ENCODE measurements at regions not wholly inside any gene's neighbourhood (a gene's known extent, or its start where the extent isn't known, plus 50 kb on each side); places are given as distances from the start of the nearest gene placed in this dataset.

DNA sequence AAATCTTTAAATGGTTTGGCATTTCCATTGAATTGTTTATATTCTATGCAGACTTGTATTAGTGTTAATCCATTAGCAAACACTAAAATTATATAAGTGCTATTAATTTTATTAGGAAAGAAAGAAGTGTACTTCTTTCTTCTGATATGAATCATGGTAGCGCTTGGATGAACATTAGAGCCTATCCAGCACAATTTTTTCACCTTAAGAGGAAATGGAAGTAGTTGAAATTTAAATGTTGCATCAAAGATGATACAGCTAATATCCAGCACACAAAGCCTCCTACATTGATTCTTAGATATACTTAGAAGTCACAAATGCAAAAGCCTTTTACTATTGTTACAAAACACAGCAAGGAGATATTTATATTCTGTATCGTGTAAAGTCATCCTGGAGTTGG lies 174.5 kb downstream of the AHR start:
- no peaks in the 10 kb centered on the region for H3F3A ChIP-seq (ENCODE audit: control insufficient read depth, insufficient read depth)
- H3K4me2 ChIP-seq (ENCODE audit: low read length) = no peak overlapping the region
- no peaks in the 10 kb centered on the region for H4K20me1 ChIP-seq (ENCODE audit: control insufficient read depth, insufficient read depth, low read depth, low read length)
- H3K27me3 ChIP-seq (ENCODE audit: control insufficient read depth, low read length) = no peaks in the 10 kb centered on the region
- H3K4me3 ChIP-seq (ENCODE audit: low read length) = no peak overlapping the region
- peaks cover 9% of the 10 kb centered on the region for H3K4me1 ChIP-seq (ENCODE audit: control insufficient read depth, low read length)
- H3K36me3 ChIP-seq (ENCODE audit: control insufficient read depth, low read length) = no peaks in the 10 kb centered on the region
- no peak for TF ChIP-seq EZH2phosphoT487 (IDR thresholded peaks at IDR 0.05; ENCODE audit: borderline replicate concordance, low read length)
- TF ChIP-seq, protein P1, sequence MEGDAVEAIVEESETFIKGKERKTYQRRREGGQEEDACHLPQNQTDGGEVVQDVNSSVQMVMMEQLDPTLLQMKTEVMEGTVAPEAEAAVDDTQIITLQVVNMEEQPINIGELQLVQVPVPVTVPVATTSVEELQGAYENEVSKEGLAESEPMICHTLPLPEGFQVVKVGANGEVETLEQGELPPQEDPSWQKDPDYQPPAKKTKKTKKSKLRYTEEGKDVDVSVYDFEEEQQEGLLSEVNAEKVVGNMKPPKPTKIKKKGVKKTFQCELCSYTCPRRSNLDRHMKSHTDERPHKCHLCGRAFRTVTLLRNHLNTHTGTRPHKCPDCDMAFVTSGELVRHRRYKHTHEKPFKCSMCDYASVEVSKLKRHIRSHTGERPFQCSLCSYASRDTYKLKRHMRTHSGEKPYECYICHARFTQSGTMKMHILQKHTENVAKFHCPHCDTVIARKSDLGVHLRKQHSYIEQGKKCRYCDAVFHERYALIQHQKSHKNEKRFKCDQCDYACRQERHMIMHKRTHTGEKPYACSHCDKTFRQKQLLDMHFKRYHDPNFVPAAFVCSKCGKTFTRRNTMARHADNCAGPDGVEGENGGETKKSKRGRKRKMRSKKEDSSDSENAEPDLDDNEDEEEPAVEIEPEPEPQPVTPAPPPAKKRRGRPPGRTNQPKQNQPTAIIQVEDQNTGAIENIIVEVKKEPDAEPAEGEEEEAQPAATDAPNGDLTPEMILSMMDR (IDR thresholded peaks at IDR 0.05; ENCODE audit: low read depth, low read length, poor library complexity, severe bottlenecking) = no peak
- no peaks in the 10 kb centered on the region for H3K9me2 ChIP-seq (replicated peaks; ENCODE audit: control insufficient read depth, low read length)
- H3K27ac ChIP-seq (ENCODE audit: low read depth, low read length) = no peak overlapping the region
- no peaks in the 10 kb centered on the region for H3K79me2 ChIP-seq (ENCODE audit: control insufficient read depth, low read length)
- H3K9me3 ChIP-seq (ENCODE audit: control insufficient read depth, insufficient read depth, low read length) = no peaks in the 10 kb centered on the region

DNA sequence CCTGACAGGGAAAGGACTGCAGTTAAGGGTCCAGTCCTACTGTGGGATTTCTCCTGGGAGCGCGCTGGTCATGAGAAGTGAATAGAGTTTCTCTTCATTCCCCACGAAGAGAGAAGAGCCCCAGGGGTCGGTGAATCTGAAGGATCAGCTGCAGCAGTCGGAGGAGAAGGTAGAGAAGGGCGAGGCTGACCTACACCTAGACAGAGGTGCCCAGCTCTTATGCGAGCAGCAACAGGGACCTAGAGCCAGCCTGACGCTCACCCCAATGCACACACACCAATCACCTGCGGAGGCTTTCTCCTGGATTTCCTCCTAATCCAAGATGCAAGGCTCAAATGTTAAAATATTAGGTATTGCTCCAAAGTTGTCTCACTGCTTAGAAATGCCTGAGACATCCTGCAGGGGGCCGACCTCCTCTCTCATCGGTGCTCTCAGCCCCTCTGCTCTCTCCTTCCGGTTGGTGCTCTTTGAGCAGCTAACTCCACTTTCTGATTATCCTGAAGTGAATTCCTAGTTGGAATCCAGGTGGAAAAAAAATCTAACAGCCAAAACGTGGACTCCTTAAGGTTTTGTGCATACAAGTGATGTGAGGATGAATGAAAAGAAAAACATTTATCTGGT lies 176.4 kb downstream of the AHR start:
- no peak for TF ChIP-seq EZH2phosphoT487 (IDR thresholded peaks at IDR 0.05; ENCODE audit: borderline replicate concordance, low read length)
- TF ChIP-seq, protein P1 (IDR thresholded peaks at IDR 0.05; ENCODE audit: low read depth, low read length, poor library complexity, severe bottlenecking) = peak; percentile 57
- H3K4me2 ChIP-seq (ENCODE audit: low read length) = peak overlapping the region; percentile 48
- no peaks in the 10 kb centered on the region for H3K9me2 ChIP-seq (replicated peaks; ENCODE audit: control insufficient read depth, low read length)

DNA sequence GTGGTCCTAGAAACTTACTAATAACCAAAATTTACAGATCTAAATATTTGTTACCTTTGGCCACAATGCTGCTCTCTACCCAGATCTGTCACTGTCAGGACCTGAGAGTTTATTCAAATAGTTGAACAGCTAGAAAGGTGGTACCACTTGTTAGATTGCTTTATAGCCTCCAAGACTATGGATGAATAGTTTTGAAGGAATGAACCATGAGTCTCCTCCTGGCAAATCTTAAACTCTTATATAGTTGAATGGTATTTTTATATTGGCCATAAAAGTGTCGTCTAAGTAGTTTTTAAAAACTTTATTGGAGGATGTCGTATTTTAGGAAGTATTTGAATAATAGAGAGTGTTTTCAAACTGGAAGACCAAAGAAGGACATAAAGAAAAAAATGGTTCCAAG lies 178.7 kb downstream of the AHR start:
- Histone ChIP-seq H3K9me3 (ENCODE audit: control insufficient read depth, insufficient read depth, low read length) (no peaks in the 10 kb centered on the region), H3K9me2 (replicated peaks; ENCODE audit: control insufficient read depth, low read length) (no peaks in the 10 kb centered on the region), H3F3A (ENCODE audit: control insufficient read depth, insufficient read depth) (no peaks in the 10 kb centered on the region), H3K4me3 (ENCODE audit: low read length) (no peak overlapping the region), H3K4me1 (ENCODE audit: control insufficient read depth, low read length) (peaks cover 9% of the 10 kb centered on the region), H3K27me3 (ENCODE audit: control insufficient read depth, low read length) (no peaks in the 10 kb centered on the region), H3K27ac (ENCODE audit: low read depth, low read length) (no peak overlapping the region), H3K36me3 (ENCODE audit: control insufficient read depth, low read length) (no peaks in the 10 kb centered on the region), H4K20me1 (ENCODE audit: control insufficient read depth, insufficient read depth, low read depth, low read length) (no peaks in the 10 kb centered on the region), H3K79me2 (ENCODE audit: control insufficient read depth, low read length) (no peaks in the 10 kb centered on the region), H3K4me2 (ENCODE audit: low read length) (no peak overlapping the region)
- TF ChIP-seq, protein P1 (IDR thresholded peaks at IDR 0.05; ENCODE audit: low read depth, low read length, poor library complexity, severe bottlenecking) = no peak
- no peak for TF ChIP-seq EZH2phosphoT487 (IDR thresholded peaks at IDR 0.05; ENCODE audit: borderline replicate concordance, low read length)

More for the DNA sequence above, 176.4 kb downstream of the AHR start:
- Histone ChIP-seq H3K79me2 (ENCODE audit: control insufficient read depth, low read length) (no peaks in the 10 kb centered on the region), H3K27ac (ENCODE audit: low read depth, low read length) (no peak overlapping the region), H3K4me1 (ENCODE audit: control insufficient read depth, low read length) (peaks cover 9% of the 10 kb centered on the region), H3K4me3 (ENCODE audit: low read length) (peak overlapping the region; percentile 53), H3K36me3 (ENCODE audit: control insufficient read depth, low read length) (no peaks in the 10 kb centered on the region), H3K9me3 (ENCODE audit: control insufficient read depth, insufficient read depth, low read length) (no peaks in the 10 kb centered on the region), H3K27me3 (ENCODE audit: control insufficient read depth, low read length) (no peaks in the 10 kb centered on the region), H3F3A (ENCODE audit: control insufficient read depth, insufficient read depth) (no peaks in the 10 kb centered on the region), H4K20me1 (ENCODE audit: control insufficient read depth, insufficient read depth, low read depth, low read length) (no peaks in the 10 kb centered on the region)

Data from DOHH2 (cell line).